GM23338 (cell line): ENCODE measurements at regions not wholly inside any gene's neighbourhood (a gene's known extent, or its start where the extent isn't known, plus 50 kb on each side); places are given as distances from the start of the nearest gene placed in this dataset.

Experiments
- ATAC-seq: fragments of 200-7000 bp; cut with Tn5 transposase; 3 replicates; pipeline ENCODE4 v1.9.1; 2020
- DNase-seq: peaks from one replicate; pipeline ENCODE4 v3.0.0-alpha.2; 2015; ENCODE audit warnings: low spot score
- H2AFZ ChIP-seq: fragments of 200-600 bp; sonication (generic); 2 replicates; pipeline ENCODE4 v1.8.0; 2016; ENCODE audit warnings: antibody characterized with exemption, mild to moderate bottlenecking, moderate library complexity
- H3F3A ChIP-seq: fragments of 200-600 bp; sonication (generic); replicated peaks from 2 replicates; pipeline ENCODE4 v1.8.0; 2017; ENCODE audit warnings: antibody characterized with exemption, mixed run types, low read depth
- H3K27ac ChIP-seq: fragments of 200-600 bp; sonication (generic); 2 replicates; pipeline ENCODE4 v1.6.1; 2016; ENCODE audit warnings: low read depth
- H3K27me3 ChIP-seq: fragments of 200-600 bp; sonication (generic); 2 replicates; pipeline ENCODE4 v1.8.0; 2016; ENCODE audit warnings: mild to moderate bottlenecking, mixed run types, moderate library complexity; ENCODE audit not compliant: insufficient read depth
- H3K36me3 ChIP-seq: fragments of 200-600 bp; sonication (generic); 2 replicates; pipeline ENCODE4 v1.8.0; 2016; ENCODE audit warnings: mild to moderate bottlenecking; ENCODE audit not compliant: insufficient read depth
- H3K4me1 ChIP-seq: fragments of 200-600 bp; sonication (generic); 2 replicates; pipeline ENCODE4 v1.8.0; 2016; ENCODE audit warnings: mild to moderate bottlenecking, moderate library complexity; ENCODE audit not compliant: insufficient read depth
- H3K4me2 ChIP-seq: fragments of 200-600 bp; sonication (generic); 2 replicates; pipeline ENCODE4 v1.7.1; 2017; ENCODE audit warnings: mixed run types
- H3K4me3 ChIP-seq: fragments of 200-600 bp; sonication (generic); 2 replicates; pipeline ENCODE4 v1.6.1; 2016; ENCODE audit warnings: mixed run types
- H3K79me2 ChIP-seq: fragments of 200-600 bp; sonication (generic); replicated peaks from 2 replicates; pipeline ENCODE4 v1.8.0; 2017; ENCODE audit warnings: mild to moderate bottlenecking; ENCODE audit not compliant: insufficient read depth
- H3K9me2 ChIP-seq: fragments of 200-600 bp; sonication (generic); 2 replicates; pipeline ENCODE4 v1.8.0; 2017; ENCODE audit not compliant: insufficient read depth
- H4K20me1 ChIP-seq: fragments of 200-600 bp; sonication (generic); replicated peaks from 2 replicates; pipeline ENCODE4 v1.8.0; 2017; ENCODE audit warnings: mild to moderate bottlenecking; ENCODE audit not compliant: insufficient read depth
- H3K27ac Mint-ChIP-seq: 2 replicates; pipeline ENCODE4 v1.8.0; 2020; ENCODE audit warnings: inconsistent platforms, mild to moderate bottlenecking, moderate library complexity, mixed read lengths
- H3K27me3 Mint-ChIP-seq: 3 replicates; pipeline ENCODE4 v1.8.0; 2022; ENCODE audit warnings: low read depth, mild to moderate bottlenecking, moderate library complexity, mixed read lengths, inconsistent platforms; ENCODE audit not compliant: insufficient read depth, poor library complexity
- H3K36me3 Mint-ChIP-seq: 3 replicates; pipeline ENCODE4 v1.8.0; 2021; ENCODE audit warnings: low read depth, mild to moderate bottlenecking, inconsistent platforms, moderate library complexity, mixed read lengths
- H3K4me1 Mint-ChIP-seq: 3 replicates; pipeline ENCODE4 v1.8.0; 2020; ENCODE audit warnings: mild to moderate bottlenecking, inconsistent platforms, mixed read lengths
- H3K4me3 Mint-ChIP-seq: 3 replicates; pipeline ENCODE4 v1.8.0; 2021; ENCODE audit warnings: moderate library complexity, mild to moderate bottlenecking, inconsistent platforms, mixed read lengths
- H3K9me3 Mint-ChIP-seq: 3 replicates; pipeline ENCODE4 v1.8.0; 2020; ENCODE audit warnings: moderate library complexity, mild to moderate bottlenecking, inconsistent platforms, mixed read lengths
- CREB1 ChIP-seq: fragments of 250-450 bp; sonication (Bioruptor Pico); IDR thresholded peaks from 2 replicates; pipeline ENCODE4 v1.5.0; 2020; ENCODE audit warnings: low read depth, mild to moderate bottlenecking, moderate library complexity
- EZH2 ChIP-seq: fragments of 200-600 bp; sonication (generic); IDR thresholded peaks from one replicate; pipeline ENCODE4 v1.8.0; 2017; ENCODE audit warnings: antibody characterized with exemption, mild to moderate bottlenecking, low read depth; ENCODE audit not compliant: unreplicated experiment
- EZH2phosphoT487 ChIP-seq: fragments of 200-600 bp; sonication (generic); IDR thresholded peaks from one replicate; pipeline ENCODE4 v1.8.1; 2018; ENCODE audit warnings: antibody characterized with exemption; ENCODE audit not compliant: unreplicated experiment
- JUNB ChIP-seq: IDR thresholded peaks from one replicate; pipeline ENCODE4 v1.6.1; 2016; ENCODE audit warnings: antibody characterized with exemption; ENCODE audit not compliant: unreplicated experiment
- NANOG ChIP-seq: IDR thresholded peaks from 2 replicates; pipeline ENCODE4 v1.6.1; 2016; ENCODE audit warnings: antibody characterized with exemption, borderline replicate concordance
- STAT1 ChIP-seq: IDR thresholded peaks from one replicate; pipeline ENCODE4 v1.6.1; 2016; ENCODE audit warnings: antibody characterized with exemption; ENCODE audit not compliant: unreplicated experiment
- ZNF114 ChIP-seq: fragments of 250-450 bp; sonication (Bioruptor Pico); IDR thresholded peaks from 2 replicates; pipeline ENCODE4 v1.5.0; 2020; ENCODE audit warnings: mild to moderate bottlenecking, moderate library complexity
- ZNF331 ChIP-seq: fragments of 250-450 bp; sonication (Bioruptor Pico); IDR thresholded peaks from 2 replicates; pipeline ENCODE4 v1.5.0; 2020; ENCODE audit warnings: low read depth, mild to moderate bottlenecking, moderate library complexity
- TF ChIP-seq, protein P1 (sequence below): IDR thresholded peaks from one replicate; pipeline ENCODE4 v1.6.1; 2018; ENCODE audit warnings: antibody characterized with exemption; ENCODE audit not compliant: unreplicated experiment
- TF ChIP-seq, protein P2 (sequence below), 2 experiments: fragments of 200-600 bp in 1 of 2; sonication (generic) in 1 of 2; conservative IDR thresholded peaks; 2 replicates each; pipeline versions ENCODE4 v1.5.1 to v1.6.1; 2016 to 2017; ENCODE audit warnings: antibody characterized with exemption in 2 of 2, low read depth in 2 of 2, mild to moderate bottlenecking in 2 of 2, moderate library complexity in 1 of 2
- TF ChIP-seq, protein P3 (sequence below): IDR thresholded peaks from 2 replicates; pipeline ENCODE4 v1.6.1; 2016; ENCODE audit warnings: antibody characterized with exemption

DNA sequence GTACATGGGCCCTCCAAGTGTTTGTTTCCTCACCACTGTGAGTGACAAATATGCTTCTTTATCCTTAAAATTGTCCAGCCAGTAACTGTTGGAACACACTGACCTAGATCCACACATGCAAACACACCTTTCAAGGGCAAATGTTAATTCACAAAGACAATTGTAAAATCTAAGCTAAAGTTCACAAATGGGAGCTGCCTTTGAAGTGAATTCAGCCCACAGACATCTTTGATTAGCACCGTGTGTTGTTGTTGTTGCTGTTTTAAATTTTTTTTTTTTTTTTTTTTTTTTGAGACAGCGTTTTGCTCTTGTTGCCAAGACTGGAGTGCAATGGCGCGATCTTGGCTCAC lies 52.3 kb upstream of the SLC16A1 start:
- Mint-ChIP-seq H3K36me3 (peaks cover 11% of the 10 kb centered on the region), H3K9me3 (no peaks in the 10 kb centered on the region), H3K4me1 (no peaks in the 10 kb centered on the region), H3K27ac (no peak overlapping the region), H3K4me3 (no peak overlapping the region), H3K27me3 (peaks cover 2% of the 10 kb centered on the region)
- H3K79me2 ChIP-seq, result no peaks in the 10 kb centered on the region
- H4K20me1 ChIP-seq, result no peaks in the 10 kb centered on the region
- no peak for ATAC-seq
- no peak overlapping the region for H3K4me2 ChIP-seq
- no peak overlapping the region for H3K27ac ChIP-seq
- no peak overlapping the region for H3K4me3 ChIP-seq
- TF ChIP-seq EZH2phosphoT487 (no peak), ZNF331 (CRISPR knock-in tag) (no peak), EZH2 (no peak)
- TF ChIP-seq, protein P1, sequence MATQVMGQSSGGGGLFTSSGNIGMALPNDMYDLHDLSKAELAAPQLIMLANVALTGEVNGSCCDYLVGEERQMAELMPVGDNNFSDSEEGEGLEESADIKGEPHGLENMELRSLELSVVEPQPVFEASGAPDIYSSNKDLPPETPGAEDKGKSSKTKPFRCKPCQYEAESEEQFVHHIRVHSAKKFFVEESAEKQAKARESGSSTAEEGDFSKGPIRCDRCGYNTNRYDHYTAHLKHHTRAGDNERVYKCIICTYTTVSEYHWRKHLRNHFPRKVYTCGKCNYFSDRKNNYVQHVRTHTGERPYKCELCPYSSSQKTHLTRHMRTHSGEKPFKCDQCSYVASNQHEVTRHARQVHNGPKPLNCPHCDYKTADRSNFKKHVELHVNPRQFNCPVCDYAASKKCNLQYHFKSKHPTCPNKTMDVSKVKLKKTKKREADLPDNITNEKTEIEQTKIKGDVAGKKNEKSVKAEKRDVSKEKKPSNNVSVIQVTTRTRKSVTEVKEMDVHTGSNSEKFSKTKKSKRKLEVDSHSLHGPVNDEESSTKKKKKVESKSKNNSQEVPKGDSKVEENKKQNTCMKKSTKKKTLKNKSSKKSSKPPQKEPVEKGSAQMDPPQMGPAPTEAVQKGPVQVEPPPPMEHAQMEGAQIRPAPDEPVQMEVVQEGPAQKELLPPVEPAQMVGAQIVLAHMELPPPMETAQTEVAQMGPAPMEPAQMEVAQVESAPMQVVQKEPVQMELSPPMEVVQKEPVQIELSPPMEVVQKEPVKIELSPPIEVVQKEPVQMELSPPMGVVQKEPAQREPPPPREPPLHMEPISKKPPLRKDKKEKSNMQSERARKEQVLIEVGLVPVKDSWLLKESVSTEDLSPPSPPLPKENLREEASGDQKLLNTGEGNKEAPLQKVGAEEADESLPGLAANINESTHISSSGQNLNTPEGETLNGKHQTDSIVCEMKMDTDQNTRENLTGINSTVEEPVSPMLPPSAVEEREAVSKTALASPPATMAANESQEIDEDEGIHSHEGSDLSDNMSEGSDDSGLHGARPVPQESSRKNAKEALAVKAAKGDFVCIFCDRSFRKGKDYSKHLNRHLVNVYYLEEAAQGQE, result no peak
- H3F3A ChIP-seq, result no peaks in the 10 kb centered on the region
- H3K27me3 ChIP-seq, result no peaks in the 10 kb centered on the region
- no peaks in the 10 kb centered on the region for H3K36me3 ChIP-seq
- H3K4me1 ChIP-seq, result no peaks in the 10 kb centered on the region
- no peak for DNase-seq
- no peak overlapping the region for H2AFZ ChIP-seq
- no peaks in the 10 kb centered on the region for H3K9me2 ChIP-seq

DNA sequence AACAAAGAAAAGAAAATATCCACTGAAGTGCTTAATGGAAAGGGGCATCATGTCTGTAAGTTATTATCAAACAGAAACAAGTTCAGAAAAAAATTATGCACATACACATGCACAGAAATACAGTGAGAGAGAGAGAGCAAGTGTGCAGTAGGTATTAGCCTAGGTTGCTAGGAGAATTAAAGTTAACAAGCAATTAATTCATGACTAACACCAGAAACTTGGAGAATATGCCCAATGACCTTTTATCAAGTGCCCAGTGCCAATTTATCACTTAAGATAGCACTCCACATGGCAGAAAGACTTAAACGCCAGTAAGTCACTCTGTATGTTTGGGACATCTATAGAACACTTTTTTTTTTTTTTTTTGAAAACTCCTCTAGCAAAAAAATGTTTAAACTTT lies 56.2 kb upstream of the SLC16A1 start:
- H3K4me1 ChIP-seq, result no peaks in the 10 kb centered on the region
- no peak overlapping the region for H3K4me3 ChIP-seq
- H3K9me3 Mint-ChIP-seq, result no peaks in the 10 kb centered on the region
- peaks cover 7% of the 10 kb centered on the region; the same call in 2 of the 3 replicates for H3K36me3 Mint-ChIP-seq
- no peak overlapping the region; the same call in 1 of the 2 replicates for H3K27ac ChIP-seq
- no peak overlapping the region for H3K4me3 Mint-ChIP-seq
- H3K27ac Mint-ChIP-seq, result no peak overlapping the region
- no peaks in the 10 kb centered on the region for H3K4me1 Mint-ChIP-seq
- H3K27me3 ChIP-seq, result no peaks in the 10 kb centered on the region
- ATAC-seq (no peak), DNase-seq (no peak)
- H3F3A ChIP-seq, result no peaks in the 10 kb centered on the region
- no peaks in the 10 kb centered on the region for H3K79me2 ChIP-seq
- no peaks in the 10 kb centered on the region for H4K20me1 ChIP-seq
- peaks cover 4% of the 10 kb centered on the region for H3K27me3 Mint-ChIP-seq
- H3K36me3 ChIP-seq, result peaks cover 4% of the 10 kb centered on the region; the same call in 1 of the 2 replicates
- no peak overlapping the region for H3K4me2 ChIP-seq
- no peak overlapping the region for H2AFZ ChIP-seq
- no peaks in the 10 kb centered on the region for H3K9me2 ChIP-seq
- no peak for TF ChIP-seq ZNF114
- TF ChIP-seq JUNB, result no peak
- TF ChIP-seq, protein P2, sequence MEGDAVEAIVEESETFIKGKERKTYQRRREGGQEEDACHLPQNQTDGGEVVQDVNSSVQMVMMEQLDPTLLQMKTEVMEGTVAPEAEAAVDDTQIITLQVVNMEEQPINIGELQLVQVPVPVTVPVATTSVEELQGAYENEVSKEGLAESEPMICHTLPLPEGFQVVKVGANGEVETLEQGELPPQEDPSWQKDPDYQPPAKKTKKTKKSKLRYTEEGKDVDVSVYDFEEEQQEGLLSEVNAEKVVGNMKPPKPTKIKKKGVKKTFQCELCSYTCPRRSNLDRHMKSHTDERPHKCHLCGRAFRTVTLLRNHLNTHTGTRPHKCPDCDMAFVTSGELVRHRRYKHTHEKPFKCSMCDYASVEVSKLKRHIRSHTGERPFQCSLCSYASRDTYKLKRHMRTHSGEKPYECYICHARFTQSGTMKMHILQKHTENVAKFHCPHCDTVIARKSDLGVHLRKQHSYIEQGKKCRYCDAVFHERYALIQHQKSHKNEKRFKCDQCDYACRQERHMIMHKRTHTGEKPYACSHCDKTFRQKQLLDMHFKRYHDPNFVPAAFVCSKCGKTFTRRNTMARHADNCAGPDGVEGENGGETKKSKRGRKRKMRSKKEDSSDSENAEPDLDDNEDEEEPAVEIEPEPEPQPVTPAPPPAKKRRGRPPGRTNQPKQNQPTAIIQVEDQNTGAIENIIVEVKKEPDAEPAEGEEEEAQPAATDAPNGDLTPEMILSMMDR (conservative IDR thresholded peaks at IDR 0.05; ENCODE audit: low read depth in 2 of 2), result no peak
- no peak for TF ChIP-seq CREB1 (CRISPR knock-in tag)
- TF ChIP-seq NANOG, result no peak
- TF ChIP-seq STAT1, result no peak
- TF ChIP-seq EZH2phosphoT487, result no peak
- TF ChIP-seq, protein P3, sequence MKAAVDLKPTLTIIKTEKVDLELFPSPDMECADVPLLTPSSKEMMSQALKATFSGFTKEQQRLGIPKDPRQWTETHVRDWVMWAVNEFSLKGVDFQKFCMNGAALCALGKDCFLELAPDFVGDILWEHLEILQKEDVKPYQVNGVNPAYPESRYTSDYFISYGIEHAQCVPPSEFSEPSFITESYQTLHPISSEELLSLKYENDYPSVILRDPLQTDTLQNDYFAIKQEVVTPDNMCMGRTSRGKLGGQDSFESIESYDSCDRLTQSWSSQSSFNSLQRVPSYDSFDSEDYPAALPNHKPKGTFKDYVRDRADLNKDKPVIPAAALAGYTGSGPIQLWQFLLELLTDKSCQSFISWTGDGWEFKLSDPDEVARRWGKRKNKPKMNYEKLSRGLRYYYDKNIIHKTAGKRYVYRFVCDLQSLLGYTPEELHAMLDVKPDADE, result no peak
